ENCODE measurements at regions not wholly inside any gene's neighbourhood (a gene's known extent, or its start where the extent isn't known, plus 50 kb on each side); places are given as distances from the start of the nearest gene placed in this dataset.
"Not testable (repeated sequence)": the region's sequence is repeated elsewhere in the genome, so short reads cannot be mapped to it uniquely, and the experiment has no call there.

GRCh38 chr1:149418782-149419181 is 56.1 kb upstream of the NBPF19 start:
- not testable (repeated sequence) for TF ChIP-seq TARDBP (IDR thresholded peaks at IDR 0.05; ENCODE audit: borderline replicate concordance); REST (IDR thresholded peaks at IDR 0.05; ENCODE audit: low read depth, low read length); ZBTB40 (IDR thresholded peaks at IDR 0.05; ENCODE audit: borderline replicate concordance); CTCF (IDR thresholded peaks at IDR 0.05 in 2 of 3, conservative IDR thresholded peaks at IDR 0.05 in 1 of 3; ENCODE audit: control insufficient read depth in 2 of 3, extremely low read depth in 1 of 3, insufficient read depth in 1 of 3, low read depth in 3 of 3, low read length in 3 of 3); ASH2L (IDR thresholded peaks at IDR 0.05; ENCODE audit: borderline replicate concordance, low read depth); BCLAF1 (IDR thresholded peaks at IDR 0.05)

All from GM12878 (cell line).